Body of pancreas (tissue), 4 donors: ENCODE measurements at regions not wholly inside any gene's neighbourhood (a gene's known extent, or its start where the extent isn't known, plus 50 kb on each side); places are given as distances from the start of the nearest gene placed in this dataset.

ENCODE experiments used
- POLR2A ChIP-seq, 3 donors: fragments of 450-650 bp; IDR thresholded peaks; one replicate each; pipeline ENCODE4 v1.6.1; 2016; ENCODE audit warnings: antibody characterized with exemption in 3 of 3, mild to moderate bottlenecking in 2 of 3
- TF ChIP-seq, protein P1 (sequence below), 7 experiments: fragments of 450-650 bp in 4 of 7; fragments of 200-600 bp in 3 of 7; sonication (generic) in 3 of 7; IDR thresholded peaks; one replicate each; pipeline ENCODE4 v1.5.1; 2016 to 2019; ENCODE audit warnings: antibody characterized with exemption in 7 of 7

GRCh38 chr1:69016468-69016867, 519.6 kb upstream of the DEPDC1 start:
- TF ChIP-seq, protein P1, sequence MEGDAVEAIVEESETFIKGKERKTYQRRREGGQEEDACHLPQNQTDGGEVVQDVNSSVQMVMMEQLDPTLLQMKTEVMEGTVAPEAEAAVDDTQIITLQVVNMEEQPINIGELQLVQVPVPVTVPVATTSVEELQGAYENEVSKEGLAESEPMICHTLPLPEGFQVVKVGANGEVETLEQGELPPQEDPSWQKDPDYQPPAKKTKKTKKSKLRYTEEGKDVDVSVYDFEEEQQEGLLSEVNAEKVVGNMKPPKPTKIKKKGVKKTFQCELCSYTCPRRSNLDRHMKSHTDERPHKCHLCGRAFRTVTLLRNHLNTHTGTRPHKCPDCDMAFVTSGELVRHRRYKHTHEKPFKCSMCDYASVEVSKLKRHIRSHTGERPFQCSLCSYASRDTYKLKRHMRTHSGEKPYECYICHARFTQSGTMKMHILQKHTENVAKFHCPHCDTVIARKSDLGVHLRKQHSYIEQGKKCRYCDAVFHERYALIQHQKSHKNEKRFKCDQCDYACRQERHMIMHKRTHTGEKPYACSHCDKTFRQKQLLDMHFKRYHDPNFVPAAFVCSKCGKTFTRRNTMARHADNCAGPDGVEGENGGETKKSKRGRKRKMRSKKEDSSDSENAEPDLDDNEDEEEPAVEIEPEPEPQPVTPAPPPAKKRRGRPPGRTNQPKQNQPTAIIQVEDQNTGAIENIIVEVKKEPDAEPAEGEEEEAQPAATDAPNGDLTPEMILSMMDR (IDR thresholded peaks at IDR 0.05), result no peak
- no peak for TF ChIP-seq POLR2A (IDR thresholded peaks at IDR 0.05)
